CD4-positive, alpha-beta T cell (primary cell): ENCODE measurements at regions not wholly inside any gene's neighbourhood (a gene's known extent, or its start where the extent isn't known, plus 50 kb on each side); places are given as distances from the start of the nearest gene placed in this dataset.
A peak's percentile ranks its signal among the peaks of the same experiment; 100 is the strongest.

Experiments used
- ATAC-seq: fragments of 200-7000 bp; cut with Tn5 transposase; one replicate; pipeline ENCODE4 v1.10.0; 2022; ENCODE audit warnings: mild to moderate bottlenecking; ENCODE audit not compliant: poor library complexity
- CTCF ChIA-PET: fragments of 350-600 bp; sonication (Branson Sonifier 250); formaldehyde crosslinking; loops from one replicate; lab custom pipeline; 2021; ENCODE audit warnings: antibody characterized with exemption, inconsistent platforms; lab: Charles Lee
- POLR2A ChIA-PET: fragments of 350-600 bp; sonication (Branson Sonifier 250); formaldehyde crosslinking; loops from one replicate; lab custom pipeline; 2021; ENCODE audit warnings: antibody characterized with exemption, inconsistent platforms; lab: Charles Lee
- DNase-seq, 14 experiments: peaks; one replicate each; pipeline ENCODE4 v3.0.0-alpha.2; 2013 to 2020; ENCODE audit warnings: mixed read lengths in 2 of 14
- H3K27ac ChIP-seq, 2 donors: one replicate each; pipeline versions ENCODE4 v1.5.1 to v1.7.0; 2013; ENCODE audit warnings: low read length in 2 of 2, low read depth in 1 of 2, mild to moderate bottlenecking in 1 of 2
- H3K27me3 ChIP-seq, 2 experiments: 1 replicate in 1 of 2; 2 replicates in 1 of 2; pipeline versions ENCODE4 v1.6.1 to v1.7.0; 2013; ENCODE audit warnings: low read length in 2 of 2, control low read depth in 1 of 2, mild to moderate bottlenecking in 1 of 2, moderate library complexity in 1 of 2; ENCODE audit not compliant: insufficient read depth in 2 of 2, control insufficient read depth in 1 of 2
- H3K36me3 ChIP-seq: one replicate; pipeline ENCODE4 v1.6.1; 2013; ENCODE audit warnings: low read length, control low read depth; ENCODE audit not compliant: insufficient read depth
- H3K4me1 ChIP-seq: one replicate; pipeline ENCODE4 v1.6.1; 2013; ENCODE audit warnings: low read length, control low read depth; ENCODE audit not compliant: insufficient read depth
- H3K4me3 ChIP-seq: one replicate; pipeline ENCODE4 v1.5.1; 2013; ENCODE audit warnings: mild to moderate bottlenecking, low read length, moderate library complexity
- H3K9me3 ChIP-seq, 2 experiments: 1 replicate in 1 of 2; 2 replicates in 1 of 2; pipeline versions ENCODE4 v1.6.1 to v1.7.0; 2013; ENCODE audit warnings: low read length in 2 of 2, mild to moderate bottlenecking in 2 of 2, control low read depth in 1 of 2, moderate library complexity in 1 of 2; ENCODE audit not compliant: control insufficient read depth in 1 of 2, insufficient read depth in 1 of 2
- H3K27ac Mint-ChIP-seq: one replicate; pipeline ENCODE4 v1.8.0; 2020; ENCODE audit warnings: mixed read lengths
- H3K27me3 Mint-ChIP-seq: one replicate; pipeline ENCODE4 v1.8.0; 2021; ENCODE audit warnings: mixed read lengths
- H3K36me3 Mint-ChIP-seq: one replicate; pipeline ENCODE4 v1.8.0; 2021; ENCODE audit warnings: low read depth, mixed read lengths
- H3K4me1 Mint-ChIP-seq: one replicate; pipeline ENCODE4 v1.8.0; 2021; ENCODE audit warnings: low read depth, mixed read lengths
- H3K4me3 Mint-ChIP-seq: one replicate; pipeline ENCODE4 v1.8.0; 2020; ENCODE audit warnings: mild to moderate bottlenecking, mixed read lengths
- H3K9me3 Mint-ChIP-seq: one replicate; pipeline ENCODE4 v1.8.0; 2020; ENCODE audit warnings: mixed read lengths
- intact Hi-C, 2 experiments: fragments of 100-400 bp; cut with DNase I in 1 of 2; cut with micrococcal nuclease in 1 of 2; formaldehyde crosslinking; loops; one replicate each; pipeline versions ENCODE4 v1.15.1 to v1.9.0; 2023 to 2025; cut with DNase I, micrococcal nuclease
- TF ChIP-seq, protein P1 (sequence below): fragments of 200-600 bp; IDR thresholded peaks from one replicate; pipeline ENCODE4 v1.8.0; 2022; ENCODE audit warnings: antibody characterized with exemption, mild to moderate bottlenecking

DNA sequence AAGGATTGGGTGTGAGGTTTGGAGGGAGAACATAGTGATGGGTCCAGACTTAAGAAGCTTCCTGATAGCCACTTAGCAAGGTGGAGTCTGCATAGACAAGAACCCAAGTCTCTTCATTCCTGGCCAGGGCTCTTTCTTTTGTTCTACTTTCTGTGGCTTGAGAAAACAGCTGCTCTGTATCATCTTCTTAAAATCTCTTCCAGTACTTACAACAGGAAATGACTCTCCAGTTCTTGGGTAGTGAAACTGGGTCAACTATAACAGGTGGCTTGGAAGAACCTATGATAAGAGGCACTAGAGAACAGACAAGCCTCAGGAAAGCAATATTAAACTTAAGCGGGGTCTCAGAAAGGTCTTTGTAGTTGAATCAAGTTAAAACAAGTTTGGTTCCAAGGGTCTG lies 148.1 kb upstream of the USP24 start:
- DNase-seq (peak in 3 of 14 experiments; percentile 2 to 33 (median 23)), ATAC-seq (no peak)
- intact Hi-C loops, result no loop called here
- Histone ChIP-seq H3K4me3 (no peak overlapping the region), H3K27me3 (no peaks in the 10 kb centered on the region), H3K9me3 (peaks cover 0 to 5% of the 10 kb centered on the region in 2 experiments), H3K36me3 (no peaks in the 10 kb centered on the region), H3K27ac (no peak overlapping the region), H3K4me1 (no peaks in the 10 kb centered on the region)
- TF ChIP-seq, protein P1, sequence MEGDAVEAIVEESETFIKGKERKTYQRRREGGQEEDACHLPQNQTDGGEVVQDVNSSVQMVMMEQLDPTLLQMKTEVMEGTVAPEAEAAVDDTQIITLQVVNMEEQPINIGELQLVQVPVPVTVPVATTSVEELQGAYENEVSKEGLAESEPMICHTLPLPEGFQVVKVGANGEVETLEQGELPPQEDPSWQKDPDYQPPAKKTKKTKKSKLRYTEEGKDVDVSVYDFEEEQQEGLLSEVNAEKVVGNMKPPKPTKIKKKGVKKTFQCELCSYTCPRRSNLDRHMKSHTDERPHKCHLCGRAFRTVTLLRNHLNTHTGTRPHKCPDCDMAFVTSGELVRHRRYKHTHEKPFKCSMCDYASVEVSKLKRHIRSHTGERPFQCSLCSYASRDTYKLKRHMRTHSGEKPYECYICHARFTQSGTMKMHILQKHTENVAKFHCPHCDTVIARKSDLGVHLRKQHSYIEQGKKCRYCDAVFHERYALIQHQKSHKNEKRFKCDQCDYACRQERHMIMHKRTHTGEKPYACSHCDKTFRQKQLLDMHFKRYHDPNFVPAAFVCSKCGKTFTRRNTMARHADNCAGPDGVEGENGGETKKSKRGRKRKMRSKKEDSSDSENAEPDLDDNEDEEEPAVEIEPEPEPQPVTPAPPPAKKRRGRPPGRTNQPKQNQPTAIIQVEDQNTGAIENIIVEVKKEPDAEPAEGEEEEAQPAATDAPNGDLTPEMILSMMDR, result no peak
- Mint-ChIP-seq H3K36me3 (no peaks in the 10 kb centered on the region), H3K4me1 (peaks cover 12% of the 10 kb centered on the region), H3K27me3 (peaks cover under 1% of the 10 kb centered on the region), H3K27ac (no peak overlapping the region), H3K4me3 (no peak overlapping the region), H3K9me3 (no peaks in the 10 kb centered on the region)
- ChIA-PET POLR2A (no interaction called here), CTCF (no interaction called here)

DNA sequence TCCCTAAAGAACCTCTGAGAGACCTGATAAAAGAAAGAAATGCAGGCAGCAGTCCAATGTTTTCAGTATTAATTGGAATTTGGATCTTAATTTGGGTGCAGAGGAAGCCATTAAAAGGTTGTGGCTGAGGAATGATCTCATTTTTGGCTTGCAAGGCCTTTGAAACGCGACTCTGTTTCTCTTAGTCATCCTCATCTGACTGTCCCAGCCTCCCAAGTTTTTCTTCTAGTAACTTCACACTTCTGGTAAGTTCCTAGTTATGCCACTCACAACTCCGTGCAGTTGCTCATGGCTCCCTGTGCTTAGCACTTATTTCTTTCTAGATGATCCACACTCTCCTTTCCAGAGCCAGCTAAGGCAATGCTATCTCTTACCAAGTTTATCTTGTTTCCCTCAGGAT lies 147.4 kb upstream of the USP24 start:
- no peak overlapping the region for H3K27ac ChIP-seq
- Mint-ChIP-seq H3K36me3 (no peaks in the 10 kb centered on the region), H3K4me1 (peaks cover 12% of the 10 kb centered on the region), H3K4me3 (no peak overlapping the region), H3K27ac (no peak overlapping the region), H3K27me3 (peaks cover 8% of the 10 kb centered on the region), H3K9me3 (no peaks in the 10 kb centered on the region)
- POLR2A ChIA-PET, result no interaction called here
- no peaks in the 10 kb centered on the region for H3K4me1 ChIP-seq
- H3K27me3 ChIP-seq, result no peaks in the 10 kb centered on the region
- no peak overlapping the region for H3K4me3 ChIP-seq
- CTCF ChIA-PET, result no interaction called here
- DNase-seq (no peak), ATAC-seq (no peak)
- TF ChIP-seq, protein P1, result no peak
- H3K9me3 ChIP-seq, result peaks cover 0 to 4% of the 10 kb centered on the region in 2 experiments
- no peaks in the 10 kb centered on the region for H3K36me3 ChIP-seq
- intact Hi-C loops, result no loop called here

DNA sequence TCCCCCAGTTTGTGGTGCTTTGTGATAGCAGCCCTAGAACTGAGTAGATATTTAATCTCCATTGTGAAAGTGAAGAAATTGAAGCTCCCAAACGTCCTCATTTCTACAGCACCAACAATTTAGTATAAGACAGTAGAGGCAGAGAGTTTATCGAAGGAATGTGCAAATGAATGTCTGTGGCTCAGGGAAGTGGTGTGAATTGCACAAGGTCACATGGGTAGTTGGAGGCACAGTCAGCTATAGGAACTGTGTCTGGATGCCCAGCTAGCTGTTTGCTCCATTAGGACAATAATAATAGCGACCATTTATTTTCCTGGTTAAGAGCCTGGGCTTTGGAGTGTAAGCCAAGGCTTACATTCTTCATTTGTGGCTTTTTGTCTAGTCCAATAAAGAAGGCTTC lies 144.4 kb upstream of the USP24 start:
- H3K9me3 ChIP-seq, result no peaks in the 10 kb centered on the region
- ChIA-PET CTCF (no interaction called here), POLR2A (no interaction called here)
- intact Hi-C loops, result no loop called here
- H3K27me3 ChIP-seq, result no peaks in the 10 kb centered on the region
- Mint-ChIP-seq H3K4me1 (peaks cover 12% of the 10 kb centered on the region), H3K4me3 (no peak overlapping the region), H3K36me3 (no peaks in the 10 kb centered on the region), H3K27me3 (peaks cover 8% of the 10 kb centered on the region), H3K27ac (no peak overlapping the region), H3K9me3 (no peaks in the 10 kb centered on the region)
- no peak overlapping the region for H3K4me3 ChIP-seq
- TF ChIP-seq, protein P1, result no peak
- DNase-seq (no peak), ATAC-seq (no peak)
- no peaks in the 10 kb centered on the region for H3K36me3 ChIP-seq
- H3K27ac ChIP-seq, result no peak overlapping the region
- no peaks in the 10 kb centered on the region for H3K4me1 ChIP-seq
